HL-60 (cell line): ENCODE measurements at regions not wholly inside any gene's neighbourhood (a gene's known extent, or its start where the extent isn't known, plus 50 kb on each side); places are given as distances from the start of the nearest gene placed in this dataset.

Source experiments
- DNase-seq, 2 experiments: peaks; one replicate each; pipeline ENCODE4 v3.0.0-alpha.2; 2010 to 2020; ENCODE audit warnings: low read depth in 1 of 2, low spot score in 1 of 2
- H3K27ac ChIP-seq: fragments of 250-450 bp; sonication (Bioruptor Pico); replicated peaks from 2 replicates; pipeline ENCODE4 v1.5.1; 2020; ENCODE audit warnings: mild to moderate bottlenecking, moderate library complexity
- H3K27me3 ChIP-seq: fragments of 250-450 bp; sonication (Bioruptor Pico); 2 replicates; pipeline ENCODE4 v1.5.1; 2021; ENCODE audit warnings: mild to moderate bottlenecking, moderate library complexity; ENCODE audit not compliant: insufficient read depth, poor library complexity, severe bottlenecking
- H3K4me3 ChIP-seq: replicated peaks from 2 replicates; pipeline ENCODE4 v1.5.1; 2011; ENCODE audit warnings: mild to moderate bottlenecking, control low read depth, low read length; ENCODE audit not compliant: insufficient read depth
- GABPA ChIP-seq: IDR thresholded peaks from 2 replicates; pipeline ENCODE4 v1.6.1; 2012; ENCODE audit warnings: low read depth
- POLR2AphosphoS5 ChIP-seq: IDR thresholded peaks from 2 replicates; pipeline ENCODE4 v1.6.1; 2012; ENCODE audit warnings: low read depth
- REST ChIP-seq: IDR thresholded peaks from 2 replicates; pipeline ENCODE4 v1.6.1; 2012; ENCODE audit warnings: low read depth; ENCODE audit not compliant: insufficient replicate concordance
- SPI1 ChIP-seq: IDR thresholded peaks from 2 replicates; pipeline ENCODE4 v1.6.1; 2012; ENCODE audit warnings: low read depth, mild to moderate bottlenecking, borderline replicate concordance
- TF ChIP-seq, protein P1 (sequence below): IDR thresholded peaks from one replicate; pipeline ENCODE4 v1.5.1; 2011; ENCODE audit warnings: low read length, control low read depth, inconsistent platforms; ENCODE audit not compliant: insufficient read depth

GRCh38 chr1:184854496-184855140, 100.0 kb upstream of the EDEM3 start:
- H3K4me3 ChIP-seq: no peak overlapping the region
- TF ChIP-seq, protein P1, sequence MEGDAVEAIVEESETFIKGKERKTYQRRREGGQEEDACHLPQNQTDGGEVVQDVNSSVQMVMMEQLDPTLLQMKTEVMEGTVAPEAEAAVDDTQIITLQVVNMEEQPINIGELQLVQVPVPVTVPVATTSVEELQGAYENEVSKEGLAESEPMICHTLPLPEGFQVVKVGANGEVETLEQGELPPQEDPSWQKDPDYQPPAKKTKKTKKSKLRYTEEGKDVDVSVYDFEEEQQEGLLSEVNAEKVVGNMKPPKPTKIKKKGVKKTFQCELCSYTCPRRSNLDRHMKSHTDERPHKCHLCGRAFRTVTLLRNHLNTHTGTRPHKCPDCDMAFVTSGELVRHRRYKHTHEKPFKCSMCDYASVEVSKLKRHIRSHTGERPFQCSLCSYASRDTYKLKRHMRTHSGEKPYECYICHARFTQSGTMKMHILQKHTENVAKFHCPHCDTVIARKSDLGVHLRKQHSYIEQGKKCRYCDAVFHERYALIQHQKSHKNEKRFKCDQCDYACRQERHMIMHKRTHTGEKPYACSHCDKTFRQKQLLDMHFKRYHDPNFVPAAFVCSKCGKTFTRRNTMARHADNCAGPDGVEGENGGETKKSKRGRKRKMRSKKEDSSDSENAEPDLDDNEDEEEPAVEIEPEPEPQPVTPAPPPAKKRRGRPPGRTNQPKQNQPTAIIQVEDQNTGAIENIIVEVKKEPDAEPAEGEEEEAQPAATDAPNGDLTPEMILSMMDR: no peak
- TF ChIP-seq REST: no peak
- no peak for TF ChIP-seq SPI1
- TF ChIP-seq POLR2AphosphoS5: no peak
- no peak for TF ChIP-seq GABPA
- peak overlapping the region; percentile 52 for H3K27ac ChIP-seq
- DNase-seq: peak in 1 of 2 experiments; percentile 37
- H3K27me3 ChIP-seq: no peaks in the 10 kb centered on the region

DNA sequence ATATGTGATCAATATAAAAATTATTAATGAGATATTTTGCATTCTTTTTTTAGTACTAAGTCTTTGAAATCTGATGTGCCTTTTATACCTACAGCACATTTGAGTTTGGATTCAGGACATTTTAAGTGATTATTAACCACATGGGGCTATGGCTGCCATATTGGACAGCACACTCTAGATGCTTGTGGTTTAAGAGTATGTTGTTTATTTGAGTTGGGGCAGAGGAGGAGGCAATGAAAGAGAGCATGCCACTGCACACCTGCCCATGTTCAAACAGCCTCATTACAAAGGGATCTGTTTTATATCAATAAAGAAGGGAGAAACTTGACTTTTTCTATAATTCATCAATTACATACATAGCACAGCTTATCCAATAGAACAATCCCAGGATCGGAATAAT, 99.4 kb upstream of the EDEM3 start:
- H3K4me3 ChIP-seq: no peak overlapping the region
- H3K27ac ChIP-seq: peak overlapping the region; percentile 52
- no peaks in the 10 kb centered on the region for H3K27me3 ChIP-seq
- no peak for DNase-seq
- TF ChIP-seq, protein P1: no peak
- TF ChIP-seq GABPA: no peak
- no peak for TF ChIP-seq POLR2AphosphoS5
- no peak for TF ChIP-seq REST
- TF ChIP-seq SPI1: no peak

DNA sequence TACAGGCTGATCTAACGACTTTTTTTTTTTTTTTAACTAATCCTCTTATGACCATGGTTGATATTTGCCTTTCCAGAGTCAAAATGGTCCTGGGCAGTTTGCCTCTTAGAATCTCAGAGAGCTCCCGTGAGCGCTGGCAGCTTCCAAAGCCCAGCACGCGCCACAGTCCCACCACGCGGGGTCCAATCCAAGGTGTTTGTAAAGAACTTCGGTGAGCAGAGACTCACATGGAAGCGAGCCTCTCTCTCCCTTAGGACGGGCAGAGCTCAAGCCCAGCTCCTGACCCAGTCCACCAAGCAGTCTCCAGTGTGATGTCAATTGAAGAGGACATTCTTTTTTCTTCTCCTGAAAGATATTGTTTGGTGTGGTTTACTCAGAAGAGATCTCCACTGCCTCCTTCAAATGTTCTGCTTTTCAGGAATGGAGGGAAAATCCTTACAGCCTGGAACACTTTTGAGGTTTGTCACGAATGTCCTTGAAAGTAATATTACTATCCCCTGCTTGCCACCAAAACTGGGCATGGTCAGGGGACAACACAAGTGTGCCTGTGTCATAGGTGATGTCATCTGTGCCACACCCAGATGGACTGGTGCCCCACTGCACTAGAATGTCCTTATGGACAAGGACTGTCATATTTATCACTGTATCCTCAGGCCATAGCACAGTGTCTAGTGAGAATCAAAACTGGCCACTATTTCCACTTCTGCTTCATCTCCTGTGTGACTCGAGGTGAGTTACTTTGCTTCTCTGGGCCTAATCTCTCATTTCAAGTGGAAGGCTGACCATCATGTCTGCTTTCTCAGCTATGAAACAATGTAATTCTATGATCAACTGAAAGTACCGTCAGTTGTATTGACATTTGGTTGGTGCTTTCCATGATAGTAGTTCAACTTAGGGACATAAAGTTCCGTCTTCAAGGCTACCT, 97.4 kb upstream of the EDEM3 start:
- H3K4me3 ChIP-seq: no peak overlapping the region
- H3K27ac ChIP-seq: no peak overlapping the region
- DNase-seq: no peak
- H3K27me3 ChIP-seq: no peaks in the 10 kb centered on the region
- TF ChIP-seq REST: no peak
- TF ChIP-seq SPI1: no peak
- TF ChIP-seq, protein P1: no peak
- no peak for TF ChIP-seq GABPA
- TF ChIP-seq POLR2AphosphoS5: no peak
